GM12878 (cell line): ENCODE measurements at regions not wholly inside any gene's neighbourhood (a gene's known extent, or its start where the extent isn't known, plus 50 kb on each side); places are given as distances from the start of the nearest gene placed in this dataset.

ENCODE experiments used
- ATAC-seq: fragments of 200-7000 bp; cut with Tn5 transposase; 3 replicates; pipeline ENCODE4 v1.9.1; 2020; ENCODE audit warnings: mild to moderate bottlenecking, moderate library complexity
- BruUV-seq: library from RNA; stranded (reverse); fragments of 400-500 nt; replicated peaks from 2 replicates; lab custom pipeline; 2021; lab: Mats Ljungman, UMichigan
- CTCF ChIA-PET: fragments of 300-600 bp; sonication (Branson Sonifier 250); formaldehyde crosslinking; extraction: SDS; loops from one replicate; lab custom pipeline; 2021; ENCODE audit warnings: inconsistent platforms; lab: Yijun Ruan, JAX
- POLR2A ChIA-PET: fragments of 350-600 bp; formaldehyde crosslinking; extraction: SDS; loops from one replicate; lab custom pipeline; 2021; ENCODE audit warnings: inconsistent platforms; lab: Charles Lee
- RAD21 ChIA-PET: fragments of 300-600 bp; sonication (Branson Sonifier 250); formaldehyde crosslinking; loops from one replicate; lab custom pipeline; 2023; ENCODE audit warnings: antibody characterized with exemption; ENCODE audit not compliant: unreplicated experiment; lab: Charles Lee
- SMC1A ChIA-PET: fragments of 300-600 bp; sonication (Branson Sonifier 250); formaldehyde crosslinking; loops from one replicate; lab custom pipeline; 2023; ENCODE audit not compliant: unreplicated experiment, uncharacterized antibody; lab: Charles Lee
- DNase-seq: peaks from one replicate; pipeline ENCODE4 v3.0.0-alpha.2; 2011; ENCODE audit warnings: low read depth, low spot score
- FAIRE-seq: peaks from 3 replicates; lab custom pipeline; 2011; peaks lifted over from hg19 to GRCh38; lab: Jason Lieb, UNC
- H2AFZ ChIP-seq: 2 replicates; pipeline ENCODE4 v1.6.0; 2011; ENCODE audit warnings: low read depth, low read length, control low read depth; ENCODE audit not compliant: control insufficient read depth
- H3K27ac ChIP-seq: 2 replicates; pipeline ENCODE4 v1.5.1; 2011; ENCODE audit warnings: control low read depth; ENCODE audit not compliant: control insufficient read depth, insufficient read depth
- H3K27me3 ChIP-seq, 2 experiments: replicated peaks in 1 of 2; 2 replicates each; pipeline versions ENCODE4 v1.6.0 to v1.6.1; 2011; ENCODE audit warnings: low read length in 1 of 2; ENCODE audit not compliant: control insufficient read depth in 2 of 2, insufficient read depth in 2 of 2
- H3K36me3 ChIP-seq, 2 experiments: 2 replicates each; pipeline ENCODE4 v1.5.1; 2011; ENCODE audit warnings: low read length in 1 of 2; ENCODE audit not compliant: control insufficient read depth in 2 of 2, insufficient read depth in 2 of 2
- H3K4me1 ChIP-seq: 2 replicates; pipeline ENCODE4 v1.6.1; 2011; ENCODE audit warnings: mild to moderate bottlenecking, low read length, moderate library complexity, mixed read lengths; ENCODE audit not compliant: control insufficient read depth, insufficient read depth
- H3K4me2 ChIP-seq: 2 replicates; pipeline ENCODE4 v1.6.0; 2011; ENCODE audit warnings: control low read depth; ENCODE audit not compliant: control insufficient read depth, insufficient read depth
- H3K4me3 ChIP-seq: fragments of 200-600 bp; sonication (generic); 2 replicates; pipeline ENCODE4 v1.5.1; 2016
- H3K79me2 ChIP-seq: 2 replicates; pipeline ENCODE4 v1.6.0; 2011; ENCODE audit warnings: low read length; ENCODE audit not compliant: control insufficient read depth, insufficient read depth
- H3K9ac ChIP-seq: 2 replicates; pipeline ENCODE4 v1.8.0; 2011; ENCODE audit warnings: low read length, control low read depth, mixed read lengths; ENCODE audit not compliant: control insufficient read depth, insufficient read depth
- H3K9me3 ChIP-seq: replicated peaks from 3 replicates; pipeline ENCODE4 v1.5.1; 2011; ENCODE audit warnings: mild to moderate bottlenecking, low read length; ENCODE audit not compliant: control insufficient read depth, insufficient read depth
- H4K20me1 ChIP-seq: 2 replicates; pipeline ENCODE4 v1.6.0; 2011; ENCODE audit not compliant: control insufficient read depth, insufficient read depth
- BRCA1 ChIP-seq: IDR thresholded peaks from 2 replicates; pipeline ENCODE4 v1.6.1; 2011; ENCODE audit warnings: low read depth, low read length, improper control_type of control experiment
- ESRRA ChIP-seq: IDR thresholded peaks from 2 replicates; pipeline ENCODE4 v1.6.1; 2012; ENCODE audit warnings: mild to moderate bottlenecking, low read length, improper control_type of control experiment
- FOS ChIP-seq: IDR thresholded peaks from 3 replicates; pipeline ENCODE4 v1.6.1; 2011; ENCODE audit warnings: borderline replicate concordance; ENCODE audit not compliant: insufficient read length; ENCODE audit errors: extremely low read depth
- FOXK2 ChIP-seq: fragments of 450-650 bp; IDR thresholded peaks from 2 replicates; pipeline ENCODE4 v1.6.1; 2017; ENCODE audit warnings: mild to moderate bottlenecking, moderate library complexity
- JUNB ChIP-seq: IDR thresholded peaks from 2 replicates; pipeline ENCODE4 v1.6.1; 2016; ENCODE audit warnings: antibody characterized with exemption, mild to moderate bottlenecking
- RB1 ChIP-seq: fragments of 450-650 bp; formaldehyde crosslinking; IDR thresholded peaks from 2 replicates; pipeline ENCODE4 v1.6.1; 2017; ENCODE audit warnings: mild to moderate bottlenecking, borderline replicate concordance
- SMAD5 ChIP-seq: IDR thresholded peaks from 2 replicates; pipeline ENCODE4 v1.6.1; 2016; ENCODE audit warnings: antibody characterized with exemption, low read depth
- SP1 ChIP-seq: IDR thresholded peaks from one replicate; pipeline ENCODE4 v1.6.1; 2011; ENCODE audit warnings: low read depth, low read length
- WGBS: methylation state at CpG from one replicate; pipeline ENCODE4 v1.1.6; 2016; ENCODE audit warnings: low lambda C conversion rate; ENCODE audit not compliant: insufficient replicate concordance, insufficient coverage; ENCODE audit errors: missing lambda C conversion rate; 5-methylcytosine and 5-hydroxymethylcytosine counted together
- in situ Hi-C: fragments of 300-500 bp; cut with MboI; formaldehyde crosslinking; loops from 9 replicates; pipeline ENCODE4 v1.14.3; 2018; ENCODE audit warnings: mixed read lengths
- intact Hi-C: fragments of 100-400 bp; cut with micrococcal nuclease; formaldehyde crosslinking; loops from one replicate; pipeline ENCODE4 v1.14.2; 2022; ENCODE audit not compliant: unreplicated experiment

GRCh38 chr22:48445113-48445827, 1382.4 kb downstream of the BRD1 start:
- Histone ChIP-seq H4K20me1 (no peaks in the 10 kb centered on the region), H3K4me1 (no peaks in the 10 kb centered on the region), H3K4me3 (no peak overlapping the region), H3K9me3 (peaks cover 2% of the 10 kb centered on the region; the same call in 1 of the 3 replicates), H3K9ac (no peak overlapping the region), H3K27me3 (no peaks in the 10 kb centered on the region), H3K27ac (no peak overlapping the region), H2AFZ (no peak overlapping the region), H3K79me2 (no peaks in the 10 kb centered on the region), H3K36me3 (no peaks in the 10 kb centered on the region), H3K4me2 (no peak overlapping the region)
- ATAC-seq (no peak), FAIRE-seq (no peak), DNase-seq (no peak)
- ChIA-PET RAD21 (no interaction called here), SMC1A (no interaction called here), POLR2A (no interaction called here), CTCF (no interaction called here)
- no TSS peak for BruUV-seq
- intact Hi-C loops = no loop called here
- no peak for TF ChIP-seq ESRRA
- no peak for TF ChIP-seq FOXK2
- TF ChIP-seq FOS = no peak
- TF ChIP-seq RB1 = no peak
- no peak for TF ChIP-seq BRCA1
- no peak for TF ChIP-seq JUNB
- no peak for TF ChIP-seq SMAD5
- TF ChIP-seq SP1 = no peak
- WGBS = 60% methylated on average over 17 of the region's 17 CpGs
- in situ Hi-C loops = loop anchor here (5.0 kb wide), 1 partner anchor 33 kb away; no protein-coding TSS in a partner anchor
